Fibroblast of lung (primary cell): ENCODE measurements at regions not wholly inside any gene's neighbourhood (a gene's known extent, or its start where the extent isn't known, plus 50 kb on each side); places are given as distances from the start of the nearest gene placed in this dataset.

Experiments used
- DNase-seq, 2 donors: peaks; one replicate each; pipeline versions ENCODE4 v3.0.0 to v3.0.0-alpha.2; 2010; ENCODE audit warnings: low read depth in 2 of 2
- H2AFZ ChIP-seq: 2 replicates; pipeline ENCODE4 v1.5.1; 2012; ENCODE audit warnings: low read length, control low read depth, inconsistent platforms
- H3K27ac ChIP-seq: 2 replicates; pipeline ENCODE4 v1.5.1; 2011; ENCODE audit warnings: low read length, control low read depth; ENCODE audit not compliant: insufficient read depth
- H3K27me3 ChIP-seq: 2 replicates; pipeline ENCODE4 v1.5.1; 2011; ENCODE audit warnings: mild to moderate bottlenecking, low read length; ENCODE audit not compliant: control insufficient read depth, insufficient read depth
- H3K36me3 ChIP-seq: 2 replicates; pipeline ENCODE4 v1.5.1; 2011; ENCODE audit warnings: low read length; ENCODE audit not compliant: control insufficient read depth, insufficient read depth
- H3K4me1 ChIP-seq: 2 replicates; pipeline ENCODE4 v1.5.1; 2011; ENCODE audit warnings: low read length; ENCODE audit not compliant: control insufficient read depth, insufficient read depth; ENCODE audit errors: extremely low read depth
- H3K4me2 ChIP-seq: 2 replicates; pipeline ENCODE4 v1.5.1; 2011; ENCODE audit warnings: low read length, control low read depth; ENCODE audit not compliant: insufficient read depth; ENCODE audit errors: extremely low read depth
- H3K4me3 ChIP-seq, 4 experiments: fragments of 200-600 bp in 1 of 4; sonication (generic) in 1 of 4; replicated peaks in 1 of 4; 2 replicates each; pipeline ENCODE4 v1.5.1; 2011 to 2016; ENCODE audit warnings: low read length in 4 of 4, low read depth in 3 of 4, mild to moderate bottlenecking in 3 of 4, control low read depth in 2 of 4, inconsistent platforms in 1 of 4, mixed read lengths in 1 of 4; ENCODE audit not compliant: insufficient read depth in 1 of 4; ENCODE audit errors: control extremely low read depth in 1 of 4
- H3K79me2 ChIP-seq: 2 replicates; pipeline ENCODE4 v1.5.1; 2012; ENCODE audit warnings: mild to moderate bottlenecking, low read length, inconsistent platforms; ENCODE audit not compliant: control insufficient read depth, insufficient read depth
- H3K9ac ChIP-seq: 2 replicates; pipeline ENCODE4 v1.5.1; 2011; ENCODE audit warnings: mild to moderate bottlenecking, low read length, control low read depth; ENCODE audit not compliant: insufficient read depth
- H3K9me3 ChIP-seq: 2 replicates; pipeline ENCODE4 v1.5.1; 2012; ENCODE audit warnings: low read depth, low read length; ENCODE audit not compliant: control insufficient read depth, insufficient read depth
- H4K20me1 ChIP-seq: 2 replicates; pipeline ENCODE4 v1.5.1; 2011; ENCODE audit warnings: low read length; ENCODE audit not compliant: control insufficient read depth, insufficient read depth; ENCODE audit errors: extremely low read depth
- EZH2 ChIP-seq: IDR thresholded peaks from 2 replicates; pipeline ENCODE4 v1.5.1; 2012; ENCODE audit warnings: low read length, control low read depth, mild to moderate bottlenecking; ENCODE audit errors: missing control alignments
- TF ChIP-seq, protein P1 (sequence below), 2 donors: IDR thresholded peaks in 1 of 2; conservative IDR thresholded peaks in 1 of 2; 1 replicate in 1 of 2; 2 replicates in 1 of 2; pipeline ENCODE4 v1.5.1; 2011 to 2012; ENCODE audit warnings: low read length in 2 of 2, control low read depth in 1 of 2, inconsistent platforms in 1 of 2, low read depth in 1 of 2, mild to moderate bottlenecking in 1 of 2

DNA sequence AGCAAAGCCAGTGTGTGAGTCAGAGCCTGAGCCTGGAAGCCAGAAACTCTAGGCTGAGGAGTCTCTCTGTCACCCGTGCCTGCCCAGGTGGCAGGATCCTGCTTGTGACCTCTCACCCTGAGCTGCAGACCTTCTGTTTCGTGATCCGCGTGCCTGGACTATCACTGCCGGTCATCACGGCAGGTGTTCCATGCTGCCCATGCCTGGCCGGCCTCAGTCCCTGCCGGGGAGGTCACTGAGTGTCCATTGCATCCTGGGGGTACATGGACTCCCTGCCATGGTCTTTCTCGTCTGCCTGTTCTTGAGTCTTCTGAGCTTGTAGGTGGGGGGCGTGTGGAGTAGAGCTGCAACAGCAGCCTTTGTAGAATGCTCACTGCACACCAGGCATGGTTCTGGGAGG is 1032.4 kb downstream of the TBC1D22A start:
- no peaks in the 10 kb centered on the region for H3K79me2 ChIP-seq
- no peak for DNase-seq
- H4K20me1 ChIP-seq = no peaks in the 10 kb centered on the region

DNA sequence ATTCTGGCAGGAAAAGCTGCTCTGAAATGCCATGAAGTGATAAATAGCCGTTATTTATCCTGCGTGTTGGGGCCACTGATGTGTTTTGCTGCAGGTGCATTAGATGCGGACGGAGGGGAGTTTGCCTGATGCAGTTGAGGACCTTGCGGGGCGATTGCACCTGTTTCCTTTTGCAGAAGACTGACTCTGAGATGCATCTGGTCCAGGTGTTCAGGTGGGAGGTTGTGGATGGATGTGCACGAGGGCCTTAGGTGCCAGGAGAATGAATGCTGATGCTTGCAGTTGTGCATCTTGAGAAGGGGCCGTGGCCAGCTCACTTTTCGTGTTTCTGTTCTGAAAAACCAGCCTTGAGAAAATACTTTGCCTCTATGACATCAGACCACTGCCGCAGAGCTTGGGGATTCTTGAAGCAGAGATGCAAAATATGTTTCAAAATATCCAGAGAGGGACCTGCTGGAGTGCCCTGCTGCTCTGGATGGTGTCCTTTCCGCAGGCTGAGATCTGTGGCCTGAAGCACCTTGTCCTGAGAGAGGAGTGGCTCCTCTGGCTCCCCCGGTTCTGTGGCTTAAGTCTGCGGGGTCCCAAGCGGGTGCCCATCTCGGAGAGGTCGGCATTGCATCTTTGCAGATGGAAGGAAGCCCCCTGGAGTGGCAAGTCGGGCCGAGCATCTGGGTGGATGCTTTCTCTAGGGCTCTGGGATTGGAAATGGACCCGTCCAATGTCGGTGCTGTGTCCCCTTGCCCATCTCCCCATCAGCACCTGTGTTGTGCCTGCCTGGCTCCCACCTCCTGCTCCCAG is 1031.1 kb downstream of the TBC1D22A start:
- H3K9me3 ChIP-seq = no peaks in the 10 kb centered on the region
- TF ChIP-seq, protein P1, sequence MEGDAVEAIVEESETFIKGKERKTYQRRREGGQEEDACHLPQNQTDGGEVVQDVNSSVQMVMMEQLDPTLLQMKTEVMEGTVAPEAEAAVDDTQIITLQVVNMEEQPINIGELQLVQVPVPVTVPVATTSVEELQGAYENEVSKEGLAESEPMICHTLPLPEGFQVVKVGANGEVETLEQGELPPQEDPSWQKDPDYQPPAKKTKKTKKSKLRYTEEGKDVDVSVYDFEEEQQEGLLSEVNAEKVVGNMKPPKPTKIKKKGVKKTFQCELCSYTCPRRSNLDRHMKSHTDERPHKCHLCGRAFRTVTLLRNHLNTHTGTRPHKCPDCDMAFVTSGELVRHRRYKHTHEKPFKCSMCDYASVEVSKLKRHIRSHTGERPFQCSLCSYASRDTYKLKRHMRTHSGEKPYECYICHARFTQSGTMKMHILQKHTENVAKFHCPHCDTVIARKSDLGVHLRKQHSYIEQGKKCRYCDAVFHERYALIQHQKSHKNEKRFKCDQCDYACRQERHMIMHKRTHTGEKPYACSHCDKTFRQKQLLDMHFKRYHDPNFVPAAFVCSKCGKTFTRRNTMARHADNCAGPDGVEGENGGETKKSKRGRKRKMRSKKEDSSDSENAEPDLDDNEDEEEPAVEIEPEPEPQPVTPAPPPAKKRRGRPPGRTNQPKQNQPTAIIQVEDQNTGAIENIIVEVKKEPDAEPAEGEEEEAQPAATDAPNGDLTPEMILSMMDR (conservative IDR thresholded peaks at IDR 0.05 in 1 of 2, IDR thresholded peaks at IDR 0.05 in 1 of 2; ENCODE audit: low read depth in 1 of 2, low read length in 2 of 2) = no peak
- no peak for TF ChIP-seq EZH2

More for the DNA sequence above, 1032.4 kb downstream of the TBC1D22A start:
- no peak overlapping the region for H3K27ac ChIP-seq
- TF ChIP-seq, protein P1 (conservative IDR thresholded peaks at IDR 0.05 in 1 of 2, IDR thresholded peaks at IDR 0.05 in 1 of 2; ENCODE audit: low read depth in 1 of 2, low read length in 2 of 2) = no peak
- no peak for TF ChIP-seq EZH2
- no peak overlapping the region for H3K4me3 ChIP-seq
- no peaks in the 10 kb centered on the region for H3K27me3 ChIP-seq
- no peak overlapping the region for H2AFZ ChIP-seq
- H3K36me3 ChIP-seq = no peaks in the 10 kb centered on the region
- H3K4me2 ChIP-seq = no peak overlapping the region
- no peak overlapping the region for H3K9ac ChIP-seq
- H3K4me1 ChIP-seq = no peaks in the 10 kb centered on the region
- no peaks in the 10 kb centered on the region for H3K9me3 ChIP-seq

DNA sequence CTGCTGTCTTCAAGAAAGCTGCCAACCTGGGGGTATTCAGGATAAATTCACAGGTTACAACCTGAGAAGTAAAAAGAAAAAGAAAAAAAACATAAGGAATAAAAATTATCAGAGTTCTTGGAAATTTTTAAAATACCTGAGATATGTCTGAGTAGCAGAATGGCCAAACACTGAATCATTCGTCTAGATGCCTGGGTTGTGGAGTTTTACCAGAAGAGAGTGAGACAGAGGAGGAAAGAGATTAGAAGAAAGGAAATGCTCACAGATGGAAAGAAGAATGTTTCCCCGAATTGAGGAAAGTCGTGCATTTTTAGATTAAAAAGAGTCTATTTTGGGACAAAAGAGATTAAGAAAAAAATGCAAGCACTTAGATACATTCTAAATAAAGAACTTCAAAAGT is 1026.7 kb downstream of the TBC1D22A start:
- H3K4me2 ChIP-seq = no peak overlapping the region
- DNase-seq = no peak
- H3K36me3 ChIP-seq = no peaks in the 10 kb centered on the region
- no peak overlapping the region for H3K9ac ChIP-seq
- H2AFZ ChIP-seq = no peak overlapping the region
- no peaks in the 10 kb centered on the region for H3K4me1 ChIP-seq
- no peaks in the 10 kb centered on the region for H3K79me2 ChIP-seq
- no peaks in the 10 kb centered on the region for H3K9me3 ChIP-seq
- H3K4me3 ChIP-seq = no peak overlapping the region
- H3K27ac ChIP-seq = no peak overlapping the region
- no peaks in the 10 kb centered on the region for H3K27me3 ChIP-seq
- TF ChIP-seq, protein P1 (conservative IDR thresholded peaks at IDR 0.05 in 1 of 2, IDR thresholded peaks at IDR 0.05 in 1 of 2; ENCODE audit: low read depth in 1 of 2, low read length in 2 of 2) = no peak
- no peaks in the 10 kb centered on the region for H4K20me1 ChIP-seq

More for the DNA sequence above, 1031.1 kb downstream of the TBC1D22A start:
- Histone ChIP-seq H3K27me3 (no peaks in the 10 kb centered on the region), H3K27ac (no peak overlapping the region), H3K4me2 (no peak overlapping the region), H4K20me1 (no peaks in the 10 kb centered on the region), H3K9ac (no peak overlapping the region), H2AFZ (no peak overlapping the region), H3K36me3 (no peaks in the 10 kb centered on the region), H3K79me2 (no peaks in the 10 kb centered on the region), H3K4me1 (no peaks in the 10 kb centered on the region), H3K4me3 (no peak overlapping the region)
- no peak for DNase-seq
